Stimulated activated CD4-positive, alpha-beta T cell treated with anti-CD3 and anti-CD28 coated beads, Interleukin-4, amount 100 ng/mL, for 4 hours (primary cell): ENCODE measurements at regions not wholly inside any gene's neighbourhood (a gene's known extent, or its start where the extent isn't known, plus 50 kb on each side); places are given as distances from the start of the nearest gene placed in this dataset.
"Not testable (repeated sequence)": the region's sequence is repeated elsewhere in the genome, so short reads cannot be mapped to it uniquely, and the experiment has no call there.

Source experiments
- DNase-seq, 2 experiments: peaks; one replicate each; pipeline ENCODE4 v3.0.0-alpha.2; 2020

DNA sequence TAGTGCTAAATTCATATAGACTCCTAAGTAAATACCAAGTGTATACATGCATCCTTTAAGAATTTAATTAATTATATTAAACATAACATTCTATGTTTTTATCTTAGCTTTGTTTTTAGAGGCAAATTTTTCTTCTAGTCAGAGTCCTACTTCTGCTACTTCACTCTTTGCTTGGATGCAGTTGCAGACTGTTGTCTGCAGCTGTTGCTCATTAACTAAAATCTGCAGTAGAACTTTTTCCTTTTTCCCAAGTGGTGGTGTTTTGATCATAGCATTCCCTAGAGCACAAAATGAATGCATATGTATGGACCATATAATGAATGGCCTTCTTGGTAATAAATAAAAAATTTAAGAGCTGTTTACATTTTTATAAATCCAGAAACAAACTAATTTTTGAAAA lies 198.3 kb downstream of the CASP12 start:
- no peak for DNase-seq

- no peak for DNase-seq
Observed at GRCh38 chr11:104695065-104695463, 203.2 kb downstream of the CASP12 start.

- DNase-seq, result no peak
Observed at GRCh38 chr11:104694259-104695064, 203.8 kb downstream of the CASP12 start.

GRCh38 chr11:104692751-104693150 lies 205.5 kb downstream of the CASP12 start:
- DNase-seq, result no peak

GRCh38 chr11:104691129-104691528 lies 207.1 kb downstream of the CASP12 start:
- DNase-seq, result no peak

- no peak for DNase-seq
Observed at GRCh38 chr11:104690241-104690640, 208.0 kb downstream of the CASP12 start.

DNA sequence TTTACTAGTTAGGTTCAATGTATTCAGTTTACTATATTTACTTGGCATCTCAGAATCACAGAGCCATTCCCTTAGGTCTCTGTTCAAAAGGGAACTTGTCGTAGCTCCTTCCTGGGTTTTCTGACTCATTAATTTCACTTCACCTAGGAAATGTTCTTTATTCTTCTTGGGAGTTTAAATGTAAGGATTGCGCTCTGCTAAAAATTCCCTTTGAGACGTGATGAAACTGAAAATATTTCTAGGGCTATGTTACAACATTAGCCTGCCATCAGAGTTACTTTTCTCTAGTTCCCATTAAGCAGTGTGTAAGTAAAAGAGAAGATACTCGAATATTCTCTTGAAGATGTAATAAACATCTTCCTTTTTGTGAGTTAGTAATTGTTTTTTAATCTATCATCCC lies 209.5 kb downstream of the CASP12 start:
- no peak for DNase-seq

DNA sequence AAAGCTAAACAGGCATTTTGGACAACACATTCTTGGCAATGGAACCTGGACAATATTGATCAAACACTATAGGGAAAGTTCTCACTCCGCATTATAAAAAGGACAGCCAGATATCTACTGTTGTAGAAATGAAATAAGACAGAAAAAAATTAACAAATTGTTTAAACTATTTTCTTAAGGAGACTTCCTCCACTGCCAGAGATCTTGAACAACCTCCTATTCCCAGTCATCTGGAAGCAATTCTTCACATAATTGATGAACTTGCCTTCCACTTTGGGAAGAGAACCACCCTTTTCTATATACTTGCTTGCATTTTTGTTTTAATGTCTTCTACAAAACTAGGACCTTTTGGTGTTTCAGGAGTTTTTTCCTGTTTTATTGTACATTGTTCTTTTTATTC lies 216.1 kb downstream of the CASP12 start:
- no peak for DNase-seq

GRCh38 chr11:104679258-104679657 lies 219.0 kb downstream of the CASP12 start:
- no peak for DNase-seq

GRCh38 chr11:104678408-104678807 lies 219.9 kb downstream of the CASP12 start:
- no peak for DNase-seq

GRCh38 chr11:104677069-104677468 lies 221.2 kb downstream of the CASP12 start:
- not testable (repeated sequence) for DNase-seq

GRCh38 chr11:104672897-104673296 lies 225.4 kb downstream of the CASP12 start:
- no peak for DNase-seq

GRCh38 chr11:104668797-104669463 lies 229.3 kb downstream of the CASP12 start:
- DNase-seq, result no peak

DNA sequence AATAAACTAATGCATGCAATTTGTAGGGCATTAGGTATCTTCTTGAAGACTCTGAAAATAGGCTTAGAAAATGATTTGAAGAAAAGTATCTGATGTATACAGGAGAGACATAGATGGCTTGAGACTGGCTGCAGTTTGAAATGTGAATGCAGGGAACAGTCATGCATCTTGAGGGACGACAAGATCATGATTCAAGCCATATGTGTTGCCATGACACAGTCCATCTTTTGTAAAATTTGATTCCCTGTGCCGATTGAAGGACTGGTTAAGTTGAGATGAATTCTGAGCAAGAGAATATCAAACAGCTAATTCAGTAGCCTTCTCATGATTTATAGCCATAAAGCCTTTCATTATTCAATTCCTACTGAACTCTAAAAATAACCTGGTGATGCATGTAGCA lies 231.6 kb downstream of the CASP12 start:
- DNase-seq, result no peak

- no peak for DNase-seq
Observed at GRCh38 chr11:104665641-104666040, 232.6 kb downstream of the CASP12 start.

DNA sequence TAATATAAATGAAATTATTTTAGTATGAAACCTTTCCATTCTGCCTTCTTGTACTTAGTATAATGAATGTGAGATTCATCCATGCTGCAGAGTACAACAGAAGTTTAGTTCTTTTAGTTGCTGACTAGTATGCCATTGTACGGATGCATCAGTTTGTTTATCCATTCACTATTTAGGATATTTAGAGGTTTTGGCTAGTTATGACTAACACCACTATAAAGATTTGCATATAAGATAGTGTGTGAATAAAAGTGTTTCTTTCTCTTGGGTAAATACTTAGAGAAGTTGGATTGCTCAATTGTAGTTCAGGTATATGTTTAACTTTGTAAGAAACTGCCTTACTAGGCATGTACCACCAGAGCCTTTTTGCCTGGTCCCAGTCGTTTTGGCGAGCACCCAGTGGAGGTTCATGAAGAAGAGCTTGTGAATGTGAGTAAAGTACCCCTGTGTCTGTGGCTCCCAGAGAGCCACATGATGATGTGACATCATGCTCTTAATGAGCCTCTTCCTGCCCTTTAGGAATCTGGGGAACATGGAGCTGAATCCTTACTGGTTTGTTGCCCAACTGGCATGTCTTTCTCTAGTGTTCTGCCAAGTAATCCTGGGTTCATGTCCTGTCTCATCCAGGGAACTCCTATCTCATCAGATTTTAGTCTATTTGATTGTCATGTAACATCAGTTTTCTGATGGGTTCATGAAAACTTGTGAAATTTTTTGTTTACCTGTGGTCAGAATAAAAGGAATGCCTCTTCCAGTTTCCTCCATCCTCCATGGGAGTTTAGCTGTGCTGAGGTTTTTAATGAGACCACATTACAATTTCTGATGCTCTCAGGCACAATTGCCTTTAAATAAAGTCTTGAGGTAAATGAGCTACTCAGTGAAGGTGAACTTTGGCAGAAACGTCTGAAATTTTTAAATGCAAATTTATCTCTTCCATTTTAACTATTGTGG lies 234.8 kb downstream of the CASP12 start:
- no peak for DNase-seq

- DNase-seq, result no peak
Observed at GRCh38 chr11:104661901-104662300, 236.4 kb downstream of the CASP12 start.

GRCh38 chr11:104661471-104661870 lies 236.8 kb downstream of the CASP12 start:
- DNase-seq, result no peak

GRCh38 chr11:104658177-104658576 lies 240.1 kb downstream of the CASP12 start:
- DNase-seq, result no peak

GRCh38 chr11:104657083-104657482 lies 241.2 kb downstream of the CASP12 start:
- no peak for DNase-seq

GRCh38 chr11:104655066-104655465 lies 243.2 kb downstream of the CASP12 start:
- DNase-seq, result no peak

DNA sequence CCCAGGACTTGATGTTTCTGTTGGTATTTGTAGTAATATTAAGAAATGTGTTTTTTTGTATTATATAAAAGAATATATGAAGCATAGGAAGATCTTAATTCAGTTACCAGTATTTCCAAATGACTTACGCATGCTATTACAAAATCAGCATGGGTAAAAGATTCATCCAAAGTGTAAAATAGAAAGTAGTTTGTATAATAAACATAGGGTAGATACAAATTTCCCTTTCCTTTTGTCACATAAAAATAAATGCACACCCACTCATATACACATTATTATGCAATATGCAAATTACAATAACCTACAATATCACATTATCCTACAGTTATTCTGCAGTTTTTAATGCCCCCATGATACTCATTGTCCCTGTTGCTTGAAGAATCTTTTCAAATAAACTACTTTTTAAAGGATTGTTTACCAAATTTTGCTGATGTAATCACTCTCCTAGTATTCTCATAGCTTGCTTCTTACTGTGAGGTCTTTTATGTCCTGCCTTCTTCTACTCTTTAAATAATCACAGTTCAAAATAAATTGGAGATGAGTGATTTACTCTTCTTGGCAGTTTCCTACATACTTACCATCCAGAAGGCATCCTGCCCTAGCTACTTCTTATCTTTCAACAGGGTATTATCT lies 244.0 kb downstream of the CASP12 start:
- DNase-seq, result no peak

GRCh38 chr11:104653407-104653806 lies 244.9 kb downstream of the CASP12 start:
- no peak for DNase-seq
